PC-3 (cell line): ENCODE measurements at regions not wholly inside any gene's neighbourhood (a gene's known extent, or its start where the extent isn't known, plus 50 kb on each side); places are given as distances from the start of the nearest gene placed in this dataset.

ENCODE experiments used
- ATAC-seq: fragments of 200-7000 bp; cut with Tn5 transposase; 2 replicates; pipeline ENCODE4 v1.9.1; 2020; ENCODE audit warnings: mild to moderate bottlenecking, moderate library complexity
- BruUV-seq: library from RNA; stranded (reverse); fragments of 400-500 nt; replicated peaks from 2 replicates; lab custom pipeline; 2021; lab: Mats Ljungman, UMichigan
- CTCF ChIA-PET: fragments of 300-600 bp; sonication (Branson Sonifier 250); formaldehyde crosslinking; loops from one replicate; lab custom pipeline; 2022; ENCODE audit warnings: antibody characterized with exemption; lab: Charles Lee
- POLR2A ChIA-PET: fragments of 300-600 bp; sonication (Branson Sonifier 250); formaldehyde crosslinking; loops from one replicate; lab custom pipeline; 2022; ENCODE audit warnings: antibody characterized with exemption; ENCODE audit not compliant: unreplicated experiment; lab: Charles Lee
- DNase-seq: peaks from one replicate; pipeline ENCODE4 v3.0.0-alpha.2; 2015
- H2AFZ ChIP-seq: fragments of 300-600 bp; sonication (generic); 2 replicates; pipeline ENCODE4 v1.6.0; 2016; ENCODE audit warnings: antibody characterized with exemption, low read length
- H3F3A ChIP-seq: fragments of 300-600 bp; sonication (generic); one replicate; pipeline ENCODE4 v1.6.0; 2017; ENCODE audit warnings: antibody characterized with exemption, low read length, control low read depth, mild to moderate bottlenecking; ENCODE audit not compliant: unreplicated experiment
- H3K27ac ChIP-seq: fragments of 300-600 bp; sonication (generic); 2 replicates; pipeline ENCODE4 v1.5.1; 2016; ENCODE audit warnings: mild to moderate bottlenecking, low read length
- H3K27me3 ChIP-seq: fragments of 300-600 bp; sonication (generic); 2 replicates; pipeline ENCODE4 v1.6.1; 2016; ENCODE audit warnings: low read length, mixed read lengths
- H3K36me3 ChIP-seq: fragments of 300-600 bp; sonication (generic); 2 replicates; pipeline ENCODE4 v1.6.1; 2016; ENCODE audit warnings: low read depth, mixed run types, low read length, mixed read lengths
- H3K4me1 ChIP-seq: fragments of 300-600 bp; sonication (generic); 2 replicates; pipeline ENCODE4 v1.5.1; 2016; ENCODE audit warnings: low read length; ENCODE audit not compliant: insufficient read depth
- H3K4me2 ChIP-seq: fragments of 300-600 bp; sonication (generic); 2 replicates; pipeline ENCODE4 v1.6.0; 2016; ENCODE audit warnings: low read length
- H3K4me3 ChIP-seq: fragments of 300-600 bp; sonication (generic); 2 replicates; pipeline ENCODE4 v1.5.1; 2016; ENCODE audit warnings: mild to moderate bottlenecking, low read length, mixed read lengths
- H3K79me2 ChIP-seq: fragments of 300-600 bp; sonication (generic); 2 replicates; pipeline ENCODE4 v1.6.1; 2017; ENCODE audit warnings: low read length, mixed read lengths
- H3K9ac ChIP-seq: fragments of 300-600 bp; sonication (generic); 2 replicates; pipeline ENCODE4 v1.6.0; 2016; ENCODE audit warnings: mild to moderate bottlenecking, low read length
- H3K9me2 ChIP-seq: fragments of 300-600 bp; sonication (generic); replicated peaks from 2 replicates; pipeline ENCODE4 v1.6.1; 2016; ENCODE audit warnings: mixed run types, low read length, mixed read lengths
- H3K9me3 ChIP-seq: fragments of 300-600 bp; sonication (generic); 2 replicates; pipeline ENCODE4 v1.6.1; 2016; ENCODE audit warnings: low read length, mixed read lengths
- H4K20me1 ChIP-seq: fragments of 300-600 bp; sonication (generic); 2 replicates; pipeline ENCODE4 v1.6.1; 2016; ENCODE audit warnings: low read length, mixed read lengths
- CTCF ChIP-seq: fragments of 300-600 bp; sonication (generic); conservative IDR thresholded peaks from 2 replicates; pipeline ENCODE4 v1.5.1; 2017; ENCODE audit warnings: antibody characterized with exemption, low read depth, mild to moderate bottlenecking, low read length
- EZH2 ChIP-seq: fragments of 300-600 bp; sonication (generic); IDR thresholded peaks from one replicate; pipeline ENCODE4 v1.6.1; 2017; ENCODE audit warnings: antibody characterized with exemption, mild to moderate bottlenecking, low read length; ENCODE audit not compliant: unreplicated experiment
- EZH2phosphoT487 ChIP-seq: fragments of 300-600 bp; sonication (generic); IDR thresholded peaks from 2 replicates; pipeline ENCODE4 v1.6.1; 2018; ENCODE audit warnings: mild to moderate bottlenecking, antibody characterized with exemption, low read length, borderline replicate concordance
- intact Hi-C: fragments of 100-400 bp; cut with micrococcal nuclease; formaldehyde crosslinking; loops from 2 replicates; pipeline ENCODE4 v1.9.0; 2023

DNA sequence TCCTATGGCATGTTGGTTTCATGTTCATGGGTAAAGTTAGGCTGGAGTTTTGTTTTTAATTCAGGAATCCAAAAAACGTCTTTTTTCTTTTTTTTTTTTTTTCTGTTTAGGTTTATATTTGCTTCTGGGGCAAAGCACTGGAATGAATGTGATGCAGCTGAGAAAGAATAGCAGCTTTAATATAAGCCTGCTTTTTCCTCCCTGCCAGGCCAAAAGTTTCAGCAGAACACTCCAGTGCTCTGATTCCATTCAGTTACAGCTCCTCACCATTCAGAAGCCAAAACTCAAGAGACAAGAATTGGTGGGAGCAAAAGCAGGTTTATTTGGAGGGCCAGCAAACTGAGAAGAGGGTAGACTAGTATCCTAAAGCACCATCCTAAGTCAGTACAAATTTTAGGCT, 102.7 kb upstream of the PELI1 start:
- no peak overlapping the region for H3K27ac ChIP-seq
- H3K9me3 ChIP-seq = no peaks in the 10 kb centered on the region
- intact Hi-C loops = no loop called here
- ATAC-seq (no peak), DNase-seq (no peak)
- no peak overlapping the region for H2AFZ ChIP-seq
- no peak overlapping the region for H3K9ac ChIP-seq
- H3K4me1 ChIP-seq = 0 out of 2 replicates have a peak, but pooled peaks cover 8% of the 10 kb centered on the region
- H3K79me2 ChIP-seq = no peaks in the 10 kb centered on the region
- ChIA-PET POLR2A (no interaction called here), CTCF (no interaction called here)
- no peaks in the 10 kb centered on the region for H4K20me1 ChIP-seq
- no peak overlapping the region for H3K4me2 ChIP-seq
- H3K27me3 ChIP-seq = no peaks in the 10 kb centered on the region
- no peaks in the 10 kb centered on the region for H3F3A ChIP-seq
- TF ChIP-seq EZH2phosphoT487 (no peak), EZH2 (no peak), CTCF (no peak)
- H3K9me2 ChIP-seq = no peaks in the 10 kb centered on the region
- no peak overlapping the region for H3K4me3 ChIP-seq
- no peaks in the 10 kb centered on the region for H3K36me3 ChIP-seq
- BruUV-seq = no TSS peak

- Histone ChIP-seq H3K4me2 (no peak overlapping the region), H4K20me1 (no peaks in the 10 kb centered on the region), H3K9me2 (no peaks in the 10 kb centered on the region), H2AFZ (no peak overlapping the region), H3K27ac (no peak overlapping the region), H3K79me2 (no peaks in the 10 kb centered on the region), H3K4me1 (0 out of 2 replicates have a peak, but pooled peaks cover under 1% of the 10 kb centered on the region), H3K4me3 (no peak overlapping the region), H3K27me3 (no peaks in the 10 kb centered on the region), H3K9me3 (no peaks in the 10 kb centered on the region), H3K9ac (no peak overlapping the region), H3F3A (no peaks in the 10 kb centered on the region), H3K36me3 (no peaks in the 10 kb centered on the region)
- intact Hi-C loops = no loop called here
- BruUV-seq = no TSS peak
- CTCF ChIA-PET = no interaction called here
- ATAC-seq = no peak
- POLR2A ChIA-PET = no interaction called here
- TF ChIP-seq CTCF (no peak), EZH2phosphoT487 (no peak), EZH2 (no peak)
- no peak for DNase-seq
Observed at GRCh38 chr2:64249426-64249825, 105.2 kb upstream of the PELI1 start.

DNA sequence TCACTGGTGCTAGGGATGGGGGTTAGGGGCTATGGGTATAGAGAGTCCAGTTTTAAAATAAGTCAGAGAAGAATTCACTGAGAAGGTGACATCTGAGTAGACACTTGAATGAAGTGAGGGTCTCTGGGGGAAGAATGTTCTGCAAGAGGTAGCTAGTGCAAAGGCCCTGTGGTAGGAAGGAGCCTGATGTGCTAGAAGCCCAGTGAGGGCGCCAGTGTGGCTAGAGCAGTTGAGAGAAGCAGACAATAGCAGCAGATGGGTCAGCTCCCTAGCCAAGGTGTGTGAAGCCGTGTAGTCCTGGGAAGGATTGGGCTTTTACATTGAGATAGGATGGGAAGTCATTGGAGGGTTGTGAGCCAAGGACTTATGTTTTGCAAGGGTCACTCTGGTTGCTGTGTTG, 105.8 kb upstream of the PELI1 start:
- Histone ChIP-seq H3K27me3 (no peaks in the 10 kb centered on the region), H3K9me3 (no peaks in the 10 kb centered on the region), H3K36me3 (no peaks in the 10 kb centered on the region), H3K27ac (no peak overlapping the region), H3K4me3 (no peak overlapping the region), H4K20me1 (no peaks in the 10 kb centered on the region), H3K4me1 (no peaks in the 10 kb centered on the region), H3K79me2 (no peaks in the 10 kb centered on the region), H3K4me2 (no peak overlapping the region), H3F3A (no peaks in the 10 kb centered on the region), H3K9me2 (no peaks in the 10 kb centered on the region), H3K9ac (no peak overlapping the region), H2AFZ (no peak overlapping the region)
- no peak for TF ChIP-seq CTCF
- no peak for TF ChIP-seq EZH2phosphoT487
- no peak for TF ChIP-seq EZH2
- intact Hi-C loops = no loop called here
- BruUV-seq = no TSS peak
- DNase-seq (no peak), ATAC-seq (no peak)
- CTCF ChIA-PET = no interaction called here
- POLR2A ChIA-PET = no interaction called here
